T-helper 1 cell treated with Interleukin-12 subunit alpha and Interleukin-12 subunit beta and Interleukin-4 antibody, amounts not matched to agents 30 ng/mL and 1 ng/mL, for 36 hours (primary cell): ENCODE measurements at regions not wholly inside any gene's neighbourhood (a gene's known extent, or its start where the extent isn't known, plus 50 kb on each side); places are given as distances from the start of the nearest gene placed in this dataset.
"Not testable (repeated sequence)": the region's sequence is repeated elsewhere in the genome, so short reads cannot be mapped to it uniquely, and the experiment has no call there.

ENCODE experiments used
- intact Hi-C: fragments of 100-400 bp; cut with micrococcal nuclease; formaldehyde crosslinking; loops from one replicate; pipeline ENCODE4 v1.15.1; 2024

GRCh38 chr13:73640476-73641179, 493.6 kb downstream of the KLF12 start:
- intact Hi-C loops, result not testable (repeated sequence)

GRCh38 chr13:73635166-73635787, 498.9 kb downstream of the KLF12 start:
- intact Hi-C loops, result no loop called here

- intact Hi-C loops, result no loop called here
These were observed 500.3 kb downstream of the KLF12 start for GRCh38 chr13:73633817-73634460.

DNA sequence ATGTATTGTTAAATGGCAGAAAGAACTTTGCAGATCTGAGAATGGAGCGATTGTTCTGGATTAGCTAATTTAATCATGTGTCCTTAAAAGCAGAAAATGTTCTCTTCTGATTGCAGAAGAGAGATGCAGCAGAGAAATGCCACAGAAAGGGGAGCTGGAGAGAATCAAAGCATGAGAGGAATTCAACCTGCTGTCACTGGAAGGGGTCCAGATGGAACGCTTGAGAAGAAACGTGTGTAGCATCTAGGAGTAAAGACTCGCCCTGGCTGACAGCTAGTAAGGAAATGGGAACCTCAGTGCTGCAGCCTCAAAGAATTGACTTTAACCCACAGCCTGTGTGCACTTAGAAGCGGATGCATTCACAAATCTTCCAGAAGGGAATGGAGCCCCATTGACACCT, 502.8 kb downstream of the KLF12 start:
- intact Hi-C loops, result no loop called here

DNA sequence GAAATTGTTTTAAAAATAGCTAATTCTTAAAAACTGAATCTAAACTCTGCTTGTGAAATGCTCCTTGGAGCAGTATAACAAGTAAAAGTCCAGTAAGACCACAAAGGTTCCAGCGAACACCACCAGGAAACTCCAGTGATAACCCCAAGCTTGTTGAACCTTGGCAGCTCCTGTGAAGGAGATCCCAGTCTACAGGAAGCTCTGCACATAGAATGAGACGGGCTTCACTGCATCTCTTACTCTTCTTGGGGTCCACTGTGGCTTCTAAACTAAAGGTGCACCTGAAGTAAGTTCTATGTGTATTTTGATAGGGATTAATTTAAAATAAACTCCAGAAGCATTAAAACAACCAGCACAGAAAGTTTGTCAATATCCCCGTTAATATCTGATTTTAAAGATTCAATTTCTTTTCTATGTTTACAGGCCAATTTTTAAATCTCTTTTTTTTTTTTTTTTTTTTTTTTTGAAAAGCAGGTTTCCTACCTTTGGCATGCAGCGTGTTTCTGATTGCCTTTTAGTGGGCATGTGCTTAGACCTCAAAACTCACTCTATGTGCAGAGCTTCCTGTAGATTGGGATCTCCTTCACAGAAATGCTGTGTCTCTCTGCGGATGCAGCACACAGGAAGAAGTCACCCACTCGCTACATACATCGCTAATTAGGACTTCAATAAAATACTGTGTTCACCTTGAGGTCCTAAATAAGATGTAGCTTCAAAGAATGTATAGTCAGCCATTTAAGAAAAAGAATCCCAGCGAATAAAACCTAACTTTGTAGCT, 508.5 kb downstream of the KLF12 start:
- intact Hi-C loops, result loop anchor here (1.0 to 10.0 kb wide), 8 partner anchors 33 to 1689 kb away; partner anchors contain the start of genes BORA, KLF5 and MZT1

- intact Hi-C loops, result loop anchor here (5.0 to 10.0 kb wide), 3 partner anchors 346 to 1692 kb away; partner anchors contain the start of genes BORA and MZT1
These were observed 510.9 kb downstream of the KLF12 start for GRCh38 chr13:73623281-73623680.

- intact Hi-C loops, result loop anchor here (1.0 to 10.0 kb wide), 4 partner anchors 11 to 1692 kb away; partner anchors contain the start of genes BORA and MZT1
These were observed 511.8 kb downstream of the KLF12 start for GRCh38 chr13:73622381-73622780.

GRCh38 chr13:73618275-73618865, 515.8 kb downstream of the KLF12 start:
- intact Hi-C loops, result no loop called here

DNA sequence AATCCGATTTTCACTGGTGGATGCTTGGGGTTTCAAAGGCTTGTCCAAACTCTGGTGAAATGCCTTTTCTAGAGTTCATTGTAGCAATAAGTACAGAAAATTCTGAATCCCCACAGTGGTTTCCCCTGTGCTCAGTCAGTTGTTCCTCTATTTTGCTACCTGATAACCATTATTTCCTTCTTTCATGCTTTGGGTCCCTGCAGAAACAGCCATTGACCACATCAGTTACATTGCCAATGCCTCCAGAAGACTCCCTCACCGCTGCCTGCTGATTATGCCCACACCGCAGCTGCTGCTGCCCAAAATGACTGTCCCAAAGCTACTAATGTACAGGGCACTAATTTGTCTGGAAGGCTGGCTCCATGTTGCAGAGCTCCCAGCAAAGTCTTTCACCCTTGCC, 517.3 kb downstream of the KLF12 start:
- intact Hi-C loops, result no loop called here

- intact Hi-C loops, result loop anchor here (1.0 kb wide), 1 partner anchor 11 kb away; no protein-coding TSS in a partner anchor
These were observed 523.2 kb downstream of the KLF12 start for GRCh38 chr13:73610799-73611592.

DNA sequence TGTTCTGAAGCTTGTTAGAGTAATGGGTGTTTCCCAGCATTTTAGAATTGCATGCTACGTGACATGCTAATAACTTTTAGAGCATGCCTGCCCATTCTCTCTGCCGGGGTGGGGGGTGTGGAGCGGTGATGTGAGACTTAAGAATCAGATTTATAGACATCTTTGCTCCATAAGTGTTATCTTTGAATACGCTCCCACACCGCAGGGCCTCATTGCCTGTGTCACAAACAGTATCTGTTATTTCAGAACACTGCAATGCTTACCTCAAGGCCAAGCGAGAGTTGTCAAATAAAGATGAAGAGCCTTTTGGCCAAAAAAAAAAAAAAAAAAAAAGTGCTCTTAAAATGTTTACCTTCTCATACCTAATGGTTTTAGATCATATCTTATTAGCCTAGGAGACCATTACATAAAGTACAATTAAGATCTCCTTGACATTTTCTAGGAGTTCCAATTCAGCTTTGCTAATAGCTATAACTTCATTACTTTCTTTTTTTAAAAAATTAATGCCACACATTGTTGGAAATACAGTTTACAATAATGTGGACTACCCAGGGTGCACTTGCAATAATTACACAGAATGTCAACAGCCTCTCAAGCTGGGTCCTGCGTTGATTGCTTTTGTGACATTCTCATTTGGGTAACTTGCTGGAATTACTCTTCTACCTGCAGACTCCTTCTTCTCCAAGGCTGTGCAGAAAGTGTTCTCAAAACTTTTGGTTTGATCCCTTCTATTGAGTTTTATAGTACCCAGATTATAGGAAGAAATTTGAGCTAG, 525.3 kb downstream of the KLF12 start:
- intact Hi-C loops, result no loop called here

- intact Hi-C loops, result no loop called here
These were observed 526.1 kb downstream of the KLF12 start for GRCh38 chr13:73608157-73608516.

DNA sequence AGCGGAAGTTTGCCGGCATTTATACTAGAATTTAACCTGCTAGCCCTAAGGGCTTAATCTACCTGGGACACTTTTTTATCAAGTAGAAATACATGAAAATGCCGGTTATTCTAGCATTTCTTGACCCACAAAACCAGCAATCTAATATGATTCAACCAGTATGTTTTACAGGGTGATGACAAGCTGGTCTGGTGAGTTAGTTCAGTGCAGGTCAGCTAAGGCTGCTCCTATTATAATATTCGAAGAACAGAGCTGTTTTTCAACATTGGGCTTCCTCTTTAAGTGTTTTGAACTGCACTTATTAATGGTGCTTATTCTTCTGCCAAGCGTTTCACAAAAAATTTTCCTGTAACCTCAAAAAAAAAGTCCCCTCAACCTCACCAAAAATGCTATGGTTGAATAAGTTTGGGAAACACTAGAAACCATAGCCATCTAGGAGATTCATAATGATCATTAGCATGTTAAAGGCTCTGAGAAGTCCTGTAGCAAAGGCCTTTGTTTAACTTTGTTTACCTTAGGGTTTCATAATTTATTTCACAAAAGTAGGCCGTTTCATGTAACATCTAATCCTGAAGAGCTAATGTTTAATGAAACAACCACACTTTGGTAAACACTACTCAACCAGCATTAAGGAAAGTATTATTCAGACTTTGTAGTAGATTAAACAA, 526.6 kb downstream of the KLF12 start:
- intact Hi-C loops, result no loop called here

DNA sequence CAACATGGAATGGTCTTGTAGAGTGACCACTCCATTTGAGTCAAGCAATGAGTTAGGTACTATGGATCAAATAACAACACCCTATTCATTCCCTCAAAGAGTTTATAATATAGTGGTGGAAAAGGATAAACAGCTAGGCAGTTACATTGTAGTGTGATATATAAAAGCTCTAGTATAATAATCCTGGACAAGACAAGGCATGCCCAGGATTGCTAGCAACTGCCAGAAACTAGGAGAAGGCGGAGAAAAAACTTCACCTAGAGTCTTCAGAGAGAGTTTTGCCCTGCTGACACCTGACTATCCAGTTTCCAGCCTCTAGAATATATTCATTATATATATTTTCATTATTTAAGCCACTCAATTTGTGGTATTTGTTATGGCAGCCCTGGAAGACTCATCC, 530.6 kb downstream of the KLF12 start:
- intact Hi-C loops, result no loop called here

DNA sequence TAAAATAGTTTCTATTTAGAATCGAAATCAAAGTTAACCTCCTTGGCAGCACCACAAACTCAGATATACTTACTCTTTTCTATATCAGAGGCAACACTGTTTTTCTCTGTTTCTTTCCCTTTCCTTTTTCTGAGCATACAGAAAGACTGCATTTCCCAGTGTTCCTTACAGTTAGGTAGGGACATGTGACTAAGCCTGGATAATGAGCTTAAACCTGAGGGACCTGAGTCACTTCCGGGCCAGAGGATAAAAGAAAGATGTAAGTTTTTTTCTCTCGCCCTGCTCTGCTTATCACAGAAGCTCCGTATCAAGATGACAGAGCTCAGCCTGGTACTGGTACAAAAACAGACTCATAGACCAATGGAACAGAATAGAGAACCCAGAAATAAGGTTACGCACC, 531.9 kb downstream of the KLF12 start:
- intact Hi-C loops, result no loop called here

DNA sequence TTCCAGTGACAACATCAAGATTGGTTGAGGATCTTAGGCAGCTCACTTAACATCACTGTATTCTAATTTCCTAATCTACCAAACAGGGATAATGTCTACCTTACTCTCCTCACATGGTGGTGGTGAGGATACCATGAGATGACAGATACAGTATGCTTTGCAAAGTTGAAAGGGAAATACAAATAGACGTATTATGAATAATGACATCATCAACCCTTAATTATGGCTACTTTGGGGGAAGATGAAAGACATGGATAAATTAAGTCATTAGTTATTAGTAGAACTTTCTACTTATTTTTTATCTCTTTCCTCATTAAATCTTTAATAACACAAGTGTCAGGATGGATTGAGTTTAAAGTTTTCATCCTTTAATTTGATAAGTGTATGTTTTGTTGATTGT, 532.5 kb downstream of the KLF12 start:
- intact Hi-C loops, result no loop called here

DNA sequence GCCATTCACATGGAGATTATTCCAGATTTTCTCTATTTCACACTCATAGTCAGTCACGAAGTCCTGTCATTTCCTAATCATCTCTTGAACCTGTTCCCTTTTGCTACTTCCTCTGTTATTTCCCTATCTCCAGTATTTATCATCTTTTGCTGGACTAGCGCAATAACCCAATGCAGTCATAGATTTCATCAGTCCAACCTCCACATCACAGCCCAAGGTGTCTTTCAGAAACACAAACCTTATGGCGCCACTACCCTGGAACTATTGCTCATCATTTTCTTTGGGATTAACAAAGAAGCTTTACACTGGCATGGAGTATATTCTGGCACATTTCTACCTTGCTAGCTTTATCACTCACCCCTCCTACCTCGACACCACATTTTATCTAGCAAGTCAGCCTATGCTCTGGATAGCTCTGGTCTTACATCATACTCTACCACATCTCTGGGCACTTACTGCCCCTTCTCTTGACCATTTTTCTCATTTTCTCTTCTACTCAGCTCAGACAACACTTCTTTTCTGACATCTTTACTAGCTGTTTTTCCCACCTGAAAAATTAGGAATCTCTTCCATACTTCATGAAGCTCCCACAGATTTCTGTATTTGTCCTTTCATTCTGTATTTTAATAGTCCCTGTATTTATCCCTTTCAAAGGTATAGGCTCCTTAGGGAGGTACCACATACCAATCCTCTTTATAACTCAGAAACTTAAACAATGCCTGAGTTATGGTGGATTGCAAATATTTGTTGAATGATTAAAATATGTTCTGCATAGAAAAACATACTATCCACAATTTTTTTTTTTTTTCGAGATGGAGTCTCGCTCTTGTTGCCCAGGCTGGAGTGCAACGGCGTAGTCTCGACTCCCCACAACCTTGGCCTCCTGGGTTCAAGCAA, 534.7 kb downstream of the KLF12 start:
- intact Hi-C loops, result no loop called here
